Skeletal muscle satellite cell (primary cell): ENCODE measurements at regions not wholly inside any gene's neighbourhood (a gene's known extent, or its start where the extent isn't known, plus 50 kb on each side); places are given as distances from the start of the nearest gene placed in this dataset.
"Not testable (repeated sequence)": the region's sequence is repeated elsewhere in the genome, so short reads cannot be mapped to it uniquely, and the experiment has no call there.

ENCODE experiments used
- H3K27me3 ChIP-seq: 2 replicates; pipeline ENCODE4 v1.7.0; 2013; ENCODE audit warnings: low read length; ENCODE audit not compliant: control insufficient read depth, insufficient read depth
- H3K36me3 ChIP-seq: 2 replicates; pipeline ENCODE4 v1.7.0; 2013; ENCODE audit warnings: mild to moderate bottlenecking, control low read depth, low read length; ENCODE audit not compliant: insufficient read depth
- H3K4me1 ChIP-seq: 2 replicates; pipeline ENCODE4 v1.7.0; 2013; ENCODE audit warnings: low read length; ENCODE audit not compliant: control insufficient read depth, insufficient read depth
- H3K4me2 ChIP-seq: 2 replicates; pipeline ENCODE4 v1.7.0; 2013; ENCODE audit warnings: mild to moderate bottlenecking, low read length
- H3K4me3 ChIP-seq: 2 replicates; pipeline ENCODE4 v1.7.0; 2013; ENCODE audit warnings: low read length
- H3K9ac ChIP-seq: 2 replicates; pipeline ENCODE4 v1.7.0; 2013; ENCODE audit warnings: mild to moderate bottlenecking, low read depth, low read length, moderate library complexity
- H3K9me3 ChIP-seq: replicated peaks from 2 replicates; pipeline ENCODE4 v1.7.0; 2013; ENCODE audit warnings: mild to moderate bottlenecking, control low read depth, low read length

DNA sequence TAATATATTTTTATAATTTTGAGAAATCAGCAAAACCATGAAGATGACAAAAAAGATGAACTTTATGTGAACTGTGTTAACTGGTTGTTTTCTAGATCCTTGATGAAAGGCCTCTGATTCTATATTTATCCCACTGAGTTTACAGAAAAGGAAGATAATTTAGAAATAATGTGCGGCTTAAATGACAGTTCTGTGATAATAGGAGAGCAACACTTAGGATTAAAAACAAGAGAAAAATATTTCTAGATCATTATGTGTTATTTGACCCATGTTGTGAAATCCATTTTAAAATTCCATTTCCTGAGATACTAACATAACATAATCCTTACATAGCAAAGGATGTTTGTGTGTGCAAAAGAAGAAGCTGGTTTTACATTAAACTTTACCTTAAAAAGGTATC lies 598.0 kb downstream of the DIPK2A start:
- no peaks in the 10 kb centered on the region for H3K9me3 ChIP-seq
- H3K4me1 ChIP-seq: no peaks in the 10 kb centered on the region
- no peak overlapping the region for H3K4me2 ChIP-seq
- no peak overlapping the region for H3K9ac ChIP-seq
- H3K36me3 ChIP-seq: no peaks in the 10 kb centered on the region
- H3K27me3 ChIP-seq: no peaks in the 10 kb centered on the region
- H3K4me3 ChIP-seq: no peak overlapping the region

DNA sequence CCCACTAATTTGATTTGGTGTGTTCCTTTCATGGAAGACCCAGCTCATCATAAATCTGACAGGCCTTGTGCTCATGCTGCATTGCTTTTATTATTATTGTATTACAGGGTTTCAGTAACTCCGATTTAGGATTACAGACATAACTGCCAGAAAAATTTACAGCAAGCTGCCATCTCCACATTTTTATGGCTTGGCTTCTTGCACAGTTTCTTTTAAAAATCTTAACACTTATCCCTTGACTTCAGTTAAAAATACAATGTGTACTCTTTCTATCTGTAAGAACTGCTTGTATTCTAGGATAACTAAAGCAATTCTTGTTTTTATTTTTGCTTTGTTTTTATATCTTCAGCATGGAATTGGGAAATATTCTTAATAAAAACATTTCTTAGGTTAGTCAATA lies 612.2 kb downstream of the DIPK2A start:
- H3K27me3 ChIP-seq: no peaks in the 10 kb centered on the region
- H3K4me3 ChIP-seq: no peak overlapping the region
- H3K4me1 ChIP-seq: no peaks in the 10 kb centered on the region
- H3K4me2 ChIP-seq: no peak overlapping the region
- no peaks in the 10 kb centered on the region for H3K9me3 ChIP-seq
- no peaks in the 10 kb centered on the region for H3K36me3 ChIP-seq
- no peak overlapping the region for H3K9ac ChIP-seq

DNA sequence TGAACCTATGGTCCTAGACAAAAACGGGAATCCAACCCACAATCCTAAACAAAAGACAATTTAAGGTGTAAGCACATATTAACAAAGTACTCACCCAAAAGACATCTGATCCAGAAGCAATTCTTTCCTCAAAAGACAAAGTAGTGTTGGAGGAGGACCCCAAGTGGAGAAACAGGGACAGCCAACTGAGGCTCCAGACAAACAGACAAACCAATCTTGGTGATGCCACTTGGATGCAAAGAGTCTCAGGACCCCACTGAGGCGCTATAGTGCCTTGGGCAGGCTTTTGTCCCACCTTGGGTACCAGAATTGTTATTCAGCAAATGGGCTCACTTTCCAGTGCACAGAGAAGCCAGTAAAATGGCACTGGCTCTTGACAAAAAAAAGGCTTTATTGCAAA lies 613.8 kb downstream of the DIPK2A start:
- H3K36me3 ChIP-seq: no peaks in the 10 kb centered on the region
- no peak overlapping the region for H3K4me3 ChIP-seq
- H3K9me3 ChIP-seq: no peaks in the 10 kb centered on the region
- H3K4me1 ChIP-seq: peaks cover 2% of the 10 kb centered on the region
- H3K4me2 ChIP-seq: no peak overlapping the region
- no peak overlapping the region for H3K9ac ChIP-seq
- H3K27me3 ChIP-seq: no peaks in the 10 kb centered on the region

DNA sequence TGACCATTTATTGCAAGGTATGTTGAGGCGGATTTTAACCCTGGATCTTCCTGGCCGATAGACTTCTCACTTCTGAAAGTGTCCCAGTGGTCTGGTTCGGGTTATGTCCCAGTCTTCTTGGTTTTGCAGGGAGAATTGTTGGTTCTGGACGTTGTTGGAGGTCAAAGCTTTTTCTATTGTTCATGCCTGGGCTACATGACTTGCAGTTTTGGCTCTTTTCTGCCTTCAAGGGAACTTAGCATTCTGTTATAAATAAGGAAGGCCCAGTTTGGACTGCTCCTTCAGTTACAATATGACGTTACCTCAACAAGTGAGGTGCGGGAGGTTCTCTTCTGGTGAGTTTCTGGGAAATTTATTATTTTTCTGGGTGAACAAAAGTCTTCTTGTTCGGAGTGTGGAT lies 614.3 kb downstream of the DIPK2A start:
- H3K9me3 ChIP-seq: no peaks in the 10 kb centered on the region
- H3K9ac ChIP-seq: no peak overlapping the region
- H3K4me1 ChIP-seq: peaks cover 5% of the 10 kb centered on the region
- H3K27me3 ChIP-seq: no peaks in the 10 kb centered on the region
- no peaks in the 10 kb centered on the region for H3K36me3 ChIP-seq
- H3K4me2 ChIP-seq: no peak overlapping the region
- no peak overlapping the region for H3K4me3 ChIP-seq

DNA sequence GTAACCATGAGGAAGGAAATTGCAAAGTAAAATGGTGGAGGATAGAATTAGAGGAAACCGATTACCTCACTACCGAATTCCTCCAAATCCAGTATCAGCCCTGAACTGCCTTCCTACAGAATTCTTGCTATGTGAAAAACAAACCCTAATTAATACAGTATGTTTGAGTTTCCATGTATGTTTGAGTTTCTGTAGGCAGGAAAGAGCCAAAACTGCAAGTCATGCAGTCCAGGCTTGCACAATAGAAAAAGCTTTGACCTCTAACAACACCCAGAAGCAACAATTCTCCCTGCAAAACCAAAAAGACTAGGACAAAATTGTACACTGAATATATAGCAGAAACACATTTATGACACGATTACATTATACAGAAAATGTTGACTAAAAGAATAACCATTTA lies 614.8 kb downstream of the DIPK2A start:
- Histone ChIP-seq H3K36me3 (no peaks in the 10 kb centered on the region), H3K4me1 (peaks cover 8% of the 10 kb centered on the region), H3K27me3 (no peaks in the 10 kb centered on the region), H3K4me2 (no peak overlapping the region), H3K4me3 (no peak overlapping the region), H3K9ac (no peak overlapping the region), H3K9me3 (no peaks in the 10 kb centered on the region)

DNA sequence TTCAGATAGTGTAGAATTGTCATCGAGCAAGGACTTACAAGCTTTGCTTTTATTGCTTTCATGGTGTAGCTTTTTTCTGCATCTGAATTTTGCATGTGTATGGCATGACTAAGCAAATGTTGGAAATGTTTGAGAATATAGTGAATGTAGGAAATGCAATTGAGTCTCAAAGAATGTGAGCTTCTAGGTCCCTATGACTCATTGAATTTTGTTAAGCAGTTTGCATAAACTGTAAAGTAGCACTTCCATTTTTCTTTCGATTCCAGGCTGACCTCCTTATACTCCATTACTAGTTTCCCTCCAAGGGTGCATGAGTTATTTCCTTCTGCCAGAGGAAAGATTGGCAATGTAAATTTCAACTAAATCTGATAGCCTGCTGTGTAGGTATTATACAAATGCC lies 619.2 kb downstream of the DIPK2A start:
- Histone ChIP-seq H3K4me1 (peaks cover 8% of the 10 kb centered on the region), H3K4me3 (no peak overlapping the region), H3K4me2 (peak overlapping the region; percentile 40), H3K36me3 (no peaks in the 10 kb centered on the region), H3K27me3 (no peaks in the 10 kb centered on the region), H3K9ac (no peak overlapping the region), H3K9me3 (no peaks in the 10 kb centered on the region)

DNA sequence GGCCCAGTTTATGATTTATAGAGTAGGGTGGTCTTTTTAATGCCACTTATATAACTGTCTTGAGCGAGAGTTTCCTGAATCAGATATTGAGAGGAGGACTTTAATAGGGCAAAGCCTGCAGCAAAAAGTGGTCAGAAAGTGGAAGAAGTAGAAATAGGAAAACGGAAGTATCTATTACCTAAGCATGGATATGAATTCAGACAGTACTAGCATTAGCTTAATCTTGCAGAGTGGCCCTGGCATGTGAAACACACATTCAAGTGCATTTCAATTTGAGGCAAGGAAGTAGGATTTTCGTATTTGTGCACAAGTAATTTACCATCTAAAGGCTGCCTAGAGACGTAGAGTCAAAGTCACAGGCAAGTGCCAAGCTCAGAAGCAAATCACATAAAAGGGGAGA lies 622.3 kb downstream of the DIPK2A start:
- Histone ChIP-seq H3K4me1 (peaks cover 8% of the 10 kb centered on the region), H3K4me2 (no peak overlapping the region), H3K36me3 (no peaks in the 10 kb centered on the region), H3K9ac (no peak overlapping the region), H3K9me3 (no peaks in the 10 kb centered on the region), H3K4me3 (no peak overlapping the region), H3K27me3 (no peaks in the 10 kb centered on the region)

DNA sequence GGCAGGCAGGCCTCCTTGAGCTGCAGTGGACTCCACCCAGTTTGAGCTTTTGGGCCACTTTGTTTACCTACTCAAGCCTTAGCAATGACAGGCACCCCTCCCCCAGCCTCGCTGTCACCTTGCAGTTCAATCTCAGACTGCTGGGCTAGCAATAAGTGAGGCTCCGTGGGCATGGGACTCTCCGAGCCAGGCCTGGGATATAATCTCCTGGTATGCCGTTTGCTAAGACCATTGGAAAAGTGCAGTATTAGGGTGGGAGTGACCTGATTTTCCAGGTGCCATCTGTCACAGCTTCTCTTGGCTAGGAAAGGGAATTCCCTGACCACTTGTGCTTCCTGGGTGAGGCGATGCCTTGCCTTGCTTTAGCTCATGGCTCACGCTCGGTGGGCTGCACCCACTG lies 648.6 kb downstream of the DIPK2A start:
- H3K4me2 ChIP-seq, H3K9me3 ChIP-seq, H3K4me1 ChIP-seq, H3K27me3 ChIP-seq, H3K9ac ChIP-seq, H3K4me3 ChIP-seq, H3K36me3 ChIP-seq: not testable (repeated sequence)

DNA sequence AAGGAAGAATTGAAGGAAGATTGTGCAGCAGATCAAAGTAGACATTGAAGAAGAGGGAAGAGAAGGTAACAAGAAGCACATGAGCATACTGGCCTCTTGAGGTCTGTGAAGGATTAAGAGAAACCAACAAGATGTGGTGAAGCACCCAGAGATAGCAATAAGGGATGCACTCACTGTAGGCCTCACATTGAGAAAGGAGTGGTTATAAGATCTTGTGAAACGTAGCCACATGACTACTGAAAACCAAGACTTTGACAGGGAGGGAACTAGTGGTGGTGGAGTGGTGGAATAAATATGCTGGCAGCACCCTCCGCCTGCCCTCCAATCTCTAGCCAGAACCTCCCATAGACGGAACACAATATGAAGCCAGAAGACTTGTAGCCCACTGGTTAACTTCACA lies 651.2 kb downstream of the DIPK2A start:
- Histone ChIP-seq H3K4me1 (no peaks in the 10 kb centered on the region), H3K4me2 (no peak overlapping the region), H3K4me3 (no peak overlapping the region)

DNA sequence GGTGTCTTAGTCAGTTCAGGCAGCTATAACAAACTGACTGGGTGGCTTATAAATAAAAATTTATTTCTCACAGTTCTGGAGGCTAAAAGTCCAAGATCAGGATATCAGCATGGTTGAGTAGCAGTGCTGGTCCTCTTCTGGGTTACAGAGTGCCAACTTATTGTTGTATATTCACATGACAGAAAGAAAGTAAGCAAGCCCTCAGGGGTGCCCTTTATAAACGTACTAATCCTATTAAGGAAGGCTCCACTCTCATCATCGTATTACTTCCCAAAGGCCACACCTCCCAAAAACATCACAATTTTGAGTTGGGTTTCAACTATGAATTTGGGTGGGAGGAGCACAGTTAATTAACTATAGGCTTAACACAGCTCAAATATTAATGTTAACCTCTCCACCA lies 653.0 kb downstream of the DIPK2A start:
- no peaks in the 10 kb centered on the region for H3K36me3 ChIP-seq
- H3K4me2 ChIP-seq: no peak overlapping the region
- no peaks in the 10 kb centered on the region for H3K4me1 ChIP-seq
- no peak overlapping the region for H3K9ac ChIP-seq
- no peak overlapping the region for H3K4me3 ChIP-seq
- no peaks in the 10 kb centered on the region for H3K27me3 ChIP-seq
- H3K9me3 ChIP-seq: no peaks in the 10 kb centered on the region

More for the DNA sequence above, 651.2 kb downstream of the DIPK2A start:
- H3K9me3 ChIP-seq: no peaks in the 10 kb centered on the region
- H3K36me3 ChIP-seq: no peaks in the 10 kb centered on the region
- H3K9ac ChIP-seq: no peak overlapping the region
- no peaks in the 10 kb centered on the region for H3K27me3 ChIP-seq

DNA sequence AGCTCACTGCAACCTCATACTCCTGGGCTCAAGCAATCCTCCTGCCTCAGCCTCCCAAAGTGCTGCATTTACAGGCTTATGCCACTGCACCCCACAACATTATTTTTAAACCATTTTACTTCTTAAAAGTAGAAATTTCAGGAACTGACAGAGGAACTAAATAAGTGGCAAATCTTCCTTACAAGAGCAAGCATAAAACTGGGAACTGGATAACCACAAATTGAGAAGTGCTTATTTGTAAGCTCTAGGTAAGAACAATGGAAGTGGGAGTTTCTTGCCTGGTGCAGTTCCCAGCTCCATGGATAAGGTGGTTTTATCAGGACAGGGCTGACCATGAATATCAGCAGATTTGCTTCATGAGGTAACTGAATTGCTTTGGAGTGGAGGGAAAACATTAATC lies 655.2 kb downstream of the DIPK2A start:
- Histone ChIP-seq H3K27me3 (no peaks in the 10 kb centered on the region), H3K4me1 (no peaks in the 10 kb centered on the region), H3K9me3 (no peaks in the 10 kb centered on the region), H3K9ac (no peak overlapping the region), H3K36me3 (no peaks in the 10 kb centered on the region), H3K4me2 (no peak overlapping the region), H3K4me3 (no peak overlapping the region)

DNA sequence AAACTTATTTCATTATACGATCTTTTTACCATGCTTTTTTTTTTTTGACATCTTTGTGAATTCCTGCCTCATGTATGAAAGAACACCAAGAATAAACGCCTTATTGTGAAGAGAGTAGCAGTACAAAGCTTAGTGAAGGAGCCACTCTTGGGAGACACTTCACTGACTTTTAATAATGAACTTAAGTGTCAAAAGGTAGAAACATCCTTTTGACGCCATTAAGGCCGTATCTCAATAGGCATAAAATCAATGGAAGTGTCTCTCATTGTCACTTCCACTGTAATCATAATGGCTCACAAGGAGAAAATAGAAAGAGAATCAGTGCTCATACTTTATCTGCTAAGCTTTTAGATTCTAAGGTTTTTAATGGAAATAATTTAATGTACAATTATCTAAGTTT lies 657.8 kb downstream of the DIPK2A start:
- H3K4me3 ChIP-seq: no peak overlapping the region
- no peaks in the 10 kb centered on the region for H3K27me3 ChIP-seq
- H3K9ac ChIP-seq: no peak overlapping the region
- no peak overlapping the region for H3K4me2 ChIP-seq
- H3K4me1 ChIP-seq: no peaks in the 10 kb centered on the region
- H3K9me3 ChIP-seq: no peaks in the 10 kb centered on the region
- no peaks in the 10 kb centered on the region for H3K36me3 ChIP-seq

DNA sequence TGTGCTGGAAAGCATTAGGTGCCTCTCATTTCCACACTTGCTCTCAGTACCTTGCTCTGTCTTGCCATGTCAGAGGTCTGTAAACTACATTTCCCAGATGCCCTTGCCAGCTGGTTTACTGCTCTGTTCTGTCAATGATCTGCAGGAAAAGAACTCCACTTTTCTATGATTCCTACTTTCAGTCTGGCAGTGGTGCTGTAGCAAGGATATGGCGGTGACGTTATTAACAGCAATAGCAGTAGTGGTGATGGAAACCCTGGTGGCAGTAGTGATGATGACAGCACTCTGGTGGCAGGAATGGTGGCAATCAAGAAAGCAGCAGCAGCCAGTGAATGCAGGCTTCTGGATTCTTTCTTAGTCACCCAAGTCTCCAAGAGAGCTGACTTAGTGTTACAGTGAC lies 665.2 kb downstream of the DIPK2A start:
- H3K9ac ChIP-seq: no peak overlapping the region
- no peak overlapping the region for H3K4me2 ChIP-seq
- no peak overlapping the region for H3K4me3 ChIP-seq
- H3K9me3 ChIP-seq: no peaks in the 10 kb centered on the region
- no peaks in the 10 kb centered on the region for H3K4me1 ChIP-seq
- no peaks in the 10 kb centered on the region for H3K36me3 ChIP-seq
- no peaks in the 10 kb centered on the region for H3K27me3 ChIP-seq
